Activated CD8-positive, alpha-beta T cell treated with anti-CD3 and anti-CD28 coated beads for 36 hours (primary cell): ENCODE measurements at regions not wholly inside any gene's neighbourhood (a gene's known extent, or its start where the extent isn't known, plus 50 kb on each side); places are given as distances from the start of the nearest gene placed in this dataset.

Experiments
- ATAC-seq: fragments of 200-7000 bp; cut with Tn5 transposase; one replicate; pipeline ENCODE4 v1.10.0; 2021; ENCODE audit warnings: mild to moderate bottlenecking, moderate library complexity
- CTCF ChIA-PET: fragments of 350-600 bp; sonication (Branson Sonifier 250); formaldehyde crosslinking; loops from one replicate; lab custom pipeline; 2021; ENCODE audit warnings: antibody characterized with exemption; lab: Charles Lee
- POLR2A ChIA-PET: fragments of 350-600 bp; sonication (Branson Sonifier 250); formaldehyde crosslinking; loops from one replicate; lab custom pipeline; 2021; ENCODE audit warnings: antibody characterized with exemption; lab: Charles Lee
- DNase-seq: peaks from one replicate; pipeline ENCODE4 v3.0.0-alpha.2; 2020
- H3K27ac Mint-ChIP-seq: one replicate; pipeline ENCODE4 v1.8.0; 2021; ENCODE audit warnings: mild to moderate bottlenecking, mixed read lengths
- H3K27me3 Mint-ChIP-seq: one replicate; pipeline ENCODE4 v1.8.0; 2021; ENCODE audit warnings: mixed read lengths
- H3K36me3 Mint-ChIP-seq: one replicate; pipeline ENCODE4 v1.8.0; 2021; ENCODE audit warnings: low read depth, mixed read lengths
- H3K4me1 Mint-ChIP-seq: one replicate; pipeline ENCODE4 v1.8.0; 2021; ENCODE audit warnings: low read depth, mixed read lengths
- H3K4me3 Mint-ChIP-seq: one replicate; pipeline ENCODE4 v1.8.0; 2021; ENCODE audit warnings: mild to moderate bottlenecking, moderate library complexity, mixed read lengths
- H3K9me3 Mint-ChIP-seq: one replicate; pipeline ENCODE4 v1.8.0; 2021; ENCODE audit warnings: mixed read lengths
- CTCF ChIP-seq: fragments of 200-600 bp; IDR thresholded peaks from one replicate; pipeline ENCODE4 v1.8.0; 2022; ENCODE audit warnings: antibody characterized with exemption, mild to moderate bottlenecking
- intact Hi-C: fragments of 100-400 bp; cut with micrococcal nuclease; formaldehyde crosslinking; loops from one replicate; pipeline ENCODE4 v1.10.0; 2022

- ATAC-seq (no peak), DNase-seq (no peak)
- intact Hi-C loops: no loop called here
- Mint-ChIP-seq H3K27me3 (peaks cover 4% of the 10 kb centered on the region), H3K4me3 (no peak overlapping the region), H3K9me3 (no peaks in the 10 kb centered on the region), H3K4me1 (no peaks in the 10 kb centered on the region), H3K27ac (no peak overlapping the region), H3K36me3 (no peaks in the 10 kb centered on the region)
- CTCF ChIA-PET: no interaction called here
- POLR2A ChIA-PET: no interaction called here
- no peak for TF ChIP-seq CTCF
Observed at GRCh38 chr2:145299368-145299767, 779.4 kb upstream of the ZEB2 start.

GRCh38 chr2:145292166-145292565 lies 772.2 kb upstream of the ZEB2 start:
- Mint-ChIP-seq H3K4me3 (no peak overlapping the region), H3K27ac (no peak overlapping the region), H3K9me3 (no peaks in the 10 kb centered on the region), H3K27me3 (peaks cover 10% of the 10 kb centered on the region), H3K36me3 (no peaks in the 10 kb centered on the region), H3K4me1 (no peaks in the 10 kb centered on the region)
- ATAC-seq: no peak
- no peak for DNase-seq
- no peak for TF ChIP-seq CTCF
- CTCF ChIA-PET: no interaction called here
- intact Hi-C loops: no loop called here
- POLR2A ChIA-PET: no interaction called here

- Mint-ChIP-seq H3K4me1 (no peaks in the 10 kb centered on the region), H3K36me3 (no peaks in the 10 kb centered on the region), H3K27ac (no peak overlapping the region), H3K27me3 (peaks cover 9% of the 10 kb centered on the region), H3K4me3 (no peak overlapping the region), H3K9me3 (no peaks in the 10 kb centered on the region)
- ATAC-seq (no peak), DNase-seq (no peak)
- no peak for TF ChIP-seq CTCF
- POLR2A ChIA-PET: no interaction called here
- intact Hi-C loops: no loop called here
- CTCF ChIA-PET: no interaction called here
Observed at GRCh38 chr2:145290986-145291385, 771.1 kb upstream of the ZEB2 start.

GRCh38 chr2:145289946-145290345 lies 770.0 kb upstream of the ZEB2 start:
- intact Hi-C loops: no loop called here
- POLR2A ChIA-PET: no interaction called here
- Mint-ChIP-seq H3K36me3 (no peaks in the 10 kb centered on the region), H3K9me3 (no peaks in the 10 kb centered on the region), H3K27ac (no peak overlapping the region), H3K4me3 (no peak overlapping the region), H3K27me3 (peaks cover 14% of the 10 kb centered on the region), H3K4me1 (no peaks in the 10 kb centered on the region)
- CTCF ChIA-PET: no interaction called here
- ATAC-seq (no peak), DNase-seq (no peak)
- no peak for TF ChIP-seq CTCF

- no peaks in the 10 kb centered on the region for H3K4me1 Mint-ChIP-seq
- POLR2A ChIA-PET: no interaction called here
- peaks cover 14% of the 10 kb centered on the region for H3K27me3 Mint-ChIP-seq
- no peak for DNase-seq
- CTCF ChIA-PET: no interaction called here
- H3K4me3 Mint-ChIP-seq: no peak overlapping the region
- ATAC-seq: no peak
- H3K27ac Mint-ChIP-seq: no peak overlapping the region
- intact Hi-C loops: no loop called here
- no peaks in the 10 kb centered on the region for H3K9me3 Mint-ChIP-seq
- H3K36me3 Mint-ChIP-seq: no peaks in the 10 kb centered on the region
- TF ChIP-seq CTCF: no peak
Observed at GRCh38 chr2:145288650-145289496, 769.0 kb upstream of the ZEB2 start.
